Psoas muscle (tissue), 7 donors: ENCODE measurements at regions not wholly inside any gene's neighbourhood (a gene's known extent, or its start where the extent isn't known, plus 50 kb on each side); places are given as distances from the start of the nearest gene placed in this dataset.

Experiments
- ATAC-seq, 4 donors: fragments of 200-7000 bp; cut with Tn5 transposase; one replicate each; pipeline ENCODE4 v1.9.1; 2020; ENCODE audit warnings: moderate library complexity in 3 of 4, mild to moderate bottlenecking in 2 of 4
- DNase-seq, 2 donors: peaks; one replicate each; pipeline ENCODE4 v3.0.0-alpha.2; 2020
- H3K27ac ChIP-seq: fragments of 200-600 bp; one replicate; pipeline ENCODE4 v1.8.0; 2022
- H3K27me3 ChIP-seq, 3 donors: fragments of 200-600 bp in 1 of 3; one replicate each; pipeline versions ENCODE4 v1.6.1 to v1.8.0; 2013 to 2022; ENCODE audit warnings: low read length in 2 of 3, mild to moderate bottlenecking in 2 of 3, moderate library complexity in 1 of 3; ENCODE audit not compliant: insufficient read depth in 3 of 3
- H3K36me3 ChIP-seq, 2 donors: fragments of 200-600 bp in 1 of 2; one replicate each; pipeline versions ENCODE4 v1.6.1 to v1.8.0; 2013 to 2022; ENCODE audit warnings: low read depth in 1 of 2, mild to moderate bottlenecking in 1 of 2, moderate library complexity in 1 of 2; ENCODE audit not compliant: insufficient read depth in 1 of 2
- H3K4me1 ChIP-seq: fragments of 200-600 bp; one replicate; pipeline ENCODE4 v1.8.0; 2022
- H3K4me3 ChIP-seq: fragments of 200-600 bp; one replicate; pipeline ENCODE4 v1.8.0; 2022; ENCODE audit warnings: mild to moderate bottlenecking
- H3K9me3 ChIP-seq: fragments of 200-600 bp; one replicate; pipeline ENCODE4 v1.8.0; 2022
- CTCF ChIP-seq: fragments of 200-600 bp; IDR thresholded peaks from one replicate; pipeline ENCODE4 v1.8.0; 2022; ENCODE audit warnings: antibody characterized with exemption
- WGBS, 3 donors: extraction: QIAGEN DNeasy Blood & Tissue Kit; methylation state at CpG; one replicate each; pipeline versions ENCODE4 v1.1.6 to v1.1.7; 2013; 5-methylcytosine and 5-hydroxymethylcytosine counted together
- intact Hi-C, 2 donors: fragments of 100-400 bp; cut with DNase I; formaldehyde crosslinking; loops; one replicate each; pipeline versions ENCODE4 v1.11.0 to v1.14.2; 2022
- donor health status: healthy with polysubstance abuse.
- donor health status: DM: no; HTN: no; CAD: no; lungs with moderate emphysema.
- donor health status: Bipolar disorder and iron deficiency.
- donor health status: healthy.
- donor health status: DM: yes; HTN: yes; CAD: no.
- donor health status: DM: no; HTN: no; CAD: no.
- donor health status: DM: yes; HTN: yes; CAD: no.

- Histone ChIP-seq H3K36me3 (no peaks in the 10 kb centered on the region), H3K4me3 (no peak overlapping the region), H3K9me3 (no peaks in the 10 kb centered on the region), H3K4me1 (no peaks in the 10 kb centered on the region), H3K27ac (no peak overlapping the region), H3K27me3 (no peaks in the 10 kb centered on the region)
- 63 to 78% (median 75%) methylated on average over 4 of the region's 4 CpGs for WGBS, 3 donors
- TF ChIP-seq CTCF: no peak
- intact Hi-C loops: no loop called here
- no peak for DNase-seq
- ATAC-seq: no peak
Measured at GRCh38 chr5:164332349-164333196, 827.2 kb downstream of the MAT2B start.

GRCh38 chr5:164335837-164336236 is 830.4 kb downstream of the MAT2B start:
- 26 to 38% (median 33%) methylated on average over 1 of the region's 1 CpG for WGBS, 3 donors
- H3K36me3 ChIP-seq: no peaks in the 10 kb centered on the region
- ATAC-seq (no peak), DNase-seq (no peak)
- no peak overlapping the region for H3K4me3 ChIP-seq
- H3K27me3 ChIP-seq: no peaks in the 10 kb centered on the region
- H3K27ac ChIP-seq: no peak overlapping the region
- intact Hi-C loops: no loop called here
- H3K9me3 ChIP-seq: no peaks in the 10 kb centered on the region
- no peak for TF ChIP-seq CTCF
- H3K4me1 ChIP-seq: no peaks in the 10 kb centered on the region

GRCh38 chr5:164336276-164336675 is 830.9 kb downstream of the MAT2B start:
- no peak overlapping the region for H3K27ac ChIP-seq
- no peaks in the 10 kb centered on the region for H3K27me3 ChIP-seq
- TF ChIP-seq CTCF: no peak
- WGBS, 3 donors: 17 to 26% (median 23%) methylated on average over 1 of the region's 1 CpG
- intact Hi-C loops: no loop called here
- no peaks in the 10 kb centered on the region for H3K9me3 ChIP-seq
- no peak overlapping the region for H3K4me3 ChIP-seq
- no peak for ATAC-seq
- DNase-seq: no peak
- no peaks in the 10 kb centered on the region for H3K36me3 ChIP-seq
- H3K4me1 ChIP-seq: no peaks in the 10 kb centered on the region

- H3K9me3 ChIP-seq: no peaks in the 10 kb centered on the region
- H3K27me3 ChIP-seq: no peaks in the 10 kb centered on the region
- no peak for DNase-seq
- H3K4me3 ChIP-seq: no peak overlapping the region
- intact Hi-C loops: no loop called here
- H3K36me3 ChIP-seq: no peaks in the 10 kb centered on the region
- ATAC-seq: no peak
- H3K27ac ChIP-seq: no peak overlapping the region
- no peaks in the 10 kb centered on the region for H3K4me1 ChIP-seq
- WGBS, 3 donors: 22 to 38% (median 30%) methylated on average over 2 of the region's 2 CpGs
- TF ChIP-seq CTCF: no peak
Measured at GRCh38 chr5:164336906-164337305, 831.5 kb downstream of the MAT2B start.
